ENCODE measurements at regions not wholly inside any gene's neighbourhood (a gene's known extent, or its start where the extent isn't known, plus 50 kb on each side); places are given as distances from the start of the nearest gene placed in this dataset.

- TF ChIP-seq CTCF (IDR thresholded peaks at IDR 0.05; ENCODE audit: insufficient read depth, low read length, poor library complexity, severe bottlenecking), result no peak
- Histone ChIP-seq H3K4me3 (ENCODE audit: low read depth, low read length) (no peak overlapping the region), H3K36me3 (ENCODE audit: control insufficient read depth, insufficient read depth, low read length) (no peaks in the 10 kb centered on the region), H3K27me3 (ENCODE audit: control insufficient read depth, insufficient read depth, low read length) (no peaks in the 10 kb centered on the region)
- DNase-seq (ENCODE audit: low read depth), result peak; percentile 61
These were observed 161.1 kb downstream of the NUAK1 start for GRCh38 chr12:105977652-105978051.

DNA sequence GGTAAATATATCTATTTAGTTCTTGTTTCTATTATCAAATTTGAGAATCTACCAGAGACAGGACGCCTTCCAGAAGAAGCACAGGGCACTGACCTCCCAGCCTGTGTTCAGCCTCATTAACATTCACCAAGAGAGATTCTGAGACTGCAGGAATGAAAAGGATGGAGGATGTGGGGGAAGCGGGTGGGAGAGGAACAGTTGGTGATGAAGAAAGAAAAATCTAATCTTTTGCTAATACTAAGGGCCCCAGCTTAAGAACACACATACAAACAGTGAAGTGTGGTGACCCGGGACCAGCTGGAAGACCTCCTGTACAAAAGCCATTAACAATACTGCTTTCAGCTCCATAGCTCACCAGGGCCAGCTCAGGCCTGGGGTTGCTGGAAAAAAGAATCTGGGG lies 160.5 kb downstream of the NUAK1 start:
- H3K36me3 ChIP-seq (ENCODE audit: control insufficient read depth, insufficient read depth, low read length), result no peaks in the 10 kb centered on the region
- no peak for TF ChIP-seq CTCF (IDR thresholded peaks at IDR 0.05; ENCODE audit: insufficient read depth, low read length, poor library complexity, severe bottlenecking)
- H3K4me3 ChIP-seq (ENCODE audit: low read depth, low read length), result no peak overlapping the region
- H3K27me3 ChIP-seq (ENCODE audit: control insufficient read depth, insufficient read depth, low read length), result no peaks in the 10 kb centered on the region
- peak; percentile 56 for DNase-seq (ENCODE audit: low read depth)

DNA sequence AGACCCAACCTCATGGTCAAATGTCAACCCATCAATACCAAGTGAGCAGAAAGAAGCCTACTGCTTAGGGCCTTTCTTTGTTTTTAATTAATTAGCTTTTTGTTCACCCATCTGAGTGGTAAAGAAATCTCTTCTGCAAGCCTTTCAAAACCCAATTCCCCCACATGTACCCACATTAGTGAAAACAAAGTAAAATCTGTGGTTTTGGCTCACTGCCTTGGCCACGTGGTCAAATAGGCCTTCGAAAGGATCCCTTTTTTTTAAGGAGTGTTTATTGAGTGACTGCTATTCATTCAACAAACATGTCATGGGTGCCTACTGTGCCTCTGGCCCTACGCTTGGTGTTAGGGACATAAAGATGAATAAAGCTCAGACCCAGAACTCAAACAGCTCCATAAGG lies 160.1 kb downstream of the NUAK1 start:
- H3K4me3 ChIP-seq (ENCODE audit: low read depth, low read length), result no peak overlapping the region
- H3K36me3 ChIP-seq (ENCODE audit: control insufficient read depth, insufficient read depth, low read length), result no peaks in the 10 kb centered on the region
- no peak for TF ChIP-seq CTCF (IDR thresholded peaks at IDR 0.05; ENCODE audit: insufficient read depth, low read length, poor library complexity, severe bottlenecking)
- no peaks in the 10 kb centered on the region for H3K27me3 ChIP-seq (ENCODE audit: control insufficient read depth, insufficient read depth, low read length)
- no peak for DNase-seq (ENCODE audit: low read depth)

GRCh38 chr12:105980085-105980484 lies 158.7 kb downstream of the NUAK1 start:
- Histone ChIP-seq H3K27me3 (ENCODE audit: control insufficient read depth, insufficient read depth, low read length) (no peaks in the 10 kb centered on the region), H3K4me3 (ENCODE audit: low read depth, low read length) (no peak overlapping the region), H3K36me3 (ENCODE audit: control insufficient read depth, insufficient read depth, low read length) (no peaks in the 10 kb centered on the region)
- DNase-seq (ENCODE audit: low read depth), result no peak
- TF ChIP-seq CTCF (IDR thresholded peaks at IDR 0.05; ENCODE audit: insufficient read depth, low read length, poor library complexity, severe bottlenecking), result no peak

GRCh38 chr12:105980533-105980932 lies 158.2 kb downstream of the NUAK1 start:
- no peak for TF ChIP-seq CTCF (IDR thresholded peaks at IDR 0.05; ENCODE audit: insufficient read depth, low read length, poor library complexity, severe bottlenecking)
- H3K27me3 ChIP-seq (ENCODE audit: control insufficient read depth, insufficient read depth, low read length), result no peaks in the 10 kb centered on the region
- no peak overlapping the region for H3K4me3 ChIP-seq (ENCODE audit: low read depth, low read length)
- no peaks in the 10 kb centered on the region for H3K36me3 ChIP-seq (ENCODE audit: control insufficient read depth, insufficient read depth, low read length)
- no peak for DNase-seq (ENCODE audit: low read depth)

- Histone ChIP-seq H3K36me3 (ENCODE audit: control insufficient read depth, insufficient read depth, low read length) (no peaks in the 10 kb centered on the region), H3K27me3 (ENCODE audit: control insufficient read depth, insufficient read depth, low read length) (no peaks in the 10 kb centered on the region), H3K4me3 (ENCODE audit: low read depth, low read length) (no peak overlapping the region)
- DNase-seq (ENCODE audit: low read depth), result no peak
- TF ChIP-seq CTCF (IDR thresholded peaks at IDR 0.05; ENCODE audit: insufficient read depth, low read length, poor library complexity, severe bottlenecking), result no peak
These were observed 156.7 kb downstream of the NUAK1 start for GRCh38 chr12:105982022-105982421.

Data from kidney epithelial cell (primary cell).